ENCODE measurements at regions not wholly inside any gene's neighbourhood (a gene's known extent, or its start where the extent isn't known, plus 50 kb on each side); places are given as distances from the start of the nearest gene placed in this dataset.

DNA sequence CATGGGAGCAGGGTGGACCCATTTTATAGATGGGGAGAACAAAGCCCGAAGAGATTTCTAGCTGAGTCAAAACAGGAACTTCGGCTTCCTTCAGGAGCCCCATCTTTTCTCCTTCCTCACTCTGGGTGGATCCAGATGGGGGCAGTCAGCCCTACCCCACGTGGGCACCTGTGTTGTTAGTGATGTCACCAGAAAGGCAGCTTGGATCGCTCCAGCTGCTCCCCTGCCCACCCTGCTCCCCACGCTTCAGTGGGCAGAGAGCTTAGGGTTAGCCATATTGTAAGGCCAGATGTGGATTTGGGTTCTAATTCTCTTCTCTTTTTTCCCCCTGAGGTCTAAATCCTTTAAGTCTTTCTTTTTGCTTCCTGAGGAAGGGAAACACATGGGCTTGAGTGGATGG is 132.3 kb upstream of the PJA1 start:
- TF ChIP-seq POLR2A (IDR thresholded peaks at IDR 0.05) = no peak
- TF ChIP-seq, protein P1, sequence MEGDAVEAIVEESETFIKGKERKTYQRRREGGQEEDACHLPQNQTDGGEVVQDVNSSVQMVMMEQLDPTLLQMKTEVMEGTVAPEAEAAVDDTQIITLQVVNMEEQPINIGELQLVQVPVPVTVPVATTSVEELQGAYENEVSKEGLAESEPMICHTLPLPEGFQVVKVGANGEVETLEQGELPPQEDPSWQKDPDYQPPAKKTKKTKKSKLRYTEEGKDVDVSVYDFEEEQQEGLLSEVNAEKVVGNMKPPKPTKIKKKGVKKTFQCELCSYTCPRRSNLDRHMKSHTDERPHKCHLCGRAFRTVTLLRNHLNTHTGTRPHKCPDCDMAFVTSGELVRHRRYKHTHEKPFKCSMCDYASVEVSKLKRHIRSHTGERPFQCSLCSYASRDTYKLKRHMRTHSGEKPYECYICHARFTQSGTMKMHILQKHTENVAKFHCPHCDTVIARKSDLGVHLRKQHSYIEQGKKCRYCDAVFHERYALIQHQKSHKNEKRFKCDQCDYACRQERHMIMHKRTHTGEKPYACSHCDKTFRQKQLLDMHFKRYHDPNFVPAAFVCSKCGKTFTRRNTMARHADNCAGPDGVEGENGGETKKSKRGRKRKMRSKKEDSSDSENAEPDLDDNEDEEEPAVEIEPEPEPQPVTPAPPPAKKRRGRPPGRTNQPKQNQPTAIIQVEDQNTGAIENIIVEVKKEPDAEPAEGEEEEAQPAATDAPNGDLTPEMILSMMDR (IDR thresholded peaks at IDR 0.05) = no peak

Measured in gastroesophageal sphincter (tissue), 3 donors.